SKM-1 (cell line): ENCODE measurements at regions not wholly inside any gene's neighbourhood (a gene's known extent, or its start where the extent isn't known, plus 50 kb on each side); places are given as distances from the start of the nearest gene placed in this dataset.

Source experiments
- DNase-seq: peaks from one replicate; lab custom pipeline; 2025; ENCODE audit not compliant: unreplicated experiment; lab: John Stamatoyannopoulos, UW

DNA sequence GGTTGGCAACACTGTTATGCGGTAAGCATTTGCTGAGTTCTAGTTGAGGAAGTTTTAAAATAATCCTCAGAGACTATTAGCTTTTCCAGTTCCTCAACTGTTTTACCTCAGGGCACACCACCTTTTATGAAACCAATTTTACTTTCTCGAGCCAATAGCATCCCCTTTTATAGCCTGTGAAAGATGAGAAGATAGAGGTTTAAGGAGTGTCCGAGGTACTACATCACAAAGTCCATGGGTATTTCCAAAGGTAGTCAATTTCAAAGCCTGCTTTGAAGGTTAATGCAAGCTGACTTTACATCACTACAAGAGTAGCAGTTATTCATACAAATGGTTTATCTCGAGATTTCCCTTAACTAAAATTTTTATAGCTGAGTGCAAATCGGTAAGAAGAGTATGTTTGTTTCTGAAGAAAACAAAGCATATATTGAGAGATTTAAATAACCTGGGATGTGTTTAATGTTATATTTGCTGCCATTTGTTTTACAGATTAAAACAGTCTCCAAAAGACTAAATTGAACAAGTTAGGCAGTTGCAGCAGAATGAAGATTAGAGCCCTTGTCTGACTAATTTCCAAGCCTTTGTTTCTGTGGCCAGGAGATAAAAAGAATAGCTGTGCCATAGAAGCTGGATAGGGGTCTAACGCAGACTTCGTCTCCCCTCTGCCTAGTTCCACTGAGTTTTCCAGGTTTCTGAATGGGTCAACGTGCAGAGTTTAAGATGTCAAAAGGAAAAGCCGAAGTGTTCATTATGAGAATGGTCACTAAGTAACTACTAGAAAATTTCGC, 74.7 kb upstream of the TRPC4 start:
- no peak for DNase-seq

DNA sequence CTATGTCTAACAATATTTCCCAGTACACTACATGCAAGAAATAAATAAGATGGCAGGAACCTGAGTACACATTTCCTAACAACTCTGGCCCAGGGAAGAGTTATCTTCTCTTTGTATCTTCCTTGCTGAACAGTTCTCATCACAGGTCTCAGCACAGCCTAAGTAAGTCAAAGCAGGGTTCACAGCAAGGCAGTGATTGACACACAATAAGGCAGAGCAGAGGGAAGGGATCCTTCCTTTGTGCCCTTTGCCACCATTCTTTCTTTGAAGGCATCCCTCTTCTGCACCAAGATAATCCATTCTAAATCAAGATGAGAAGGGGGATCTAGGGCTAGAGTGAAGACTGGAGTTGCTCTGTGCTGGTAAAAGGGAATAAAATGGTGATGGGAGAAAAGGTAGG, 73.4 kb upstream of the TRPC4 start:
- no peak for DNase-seq

DNA sequence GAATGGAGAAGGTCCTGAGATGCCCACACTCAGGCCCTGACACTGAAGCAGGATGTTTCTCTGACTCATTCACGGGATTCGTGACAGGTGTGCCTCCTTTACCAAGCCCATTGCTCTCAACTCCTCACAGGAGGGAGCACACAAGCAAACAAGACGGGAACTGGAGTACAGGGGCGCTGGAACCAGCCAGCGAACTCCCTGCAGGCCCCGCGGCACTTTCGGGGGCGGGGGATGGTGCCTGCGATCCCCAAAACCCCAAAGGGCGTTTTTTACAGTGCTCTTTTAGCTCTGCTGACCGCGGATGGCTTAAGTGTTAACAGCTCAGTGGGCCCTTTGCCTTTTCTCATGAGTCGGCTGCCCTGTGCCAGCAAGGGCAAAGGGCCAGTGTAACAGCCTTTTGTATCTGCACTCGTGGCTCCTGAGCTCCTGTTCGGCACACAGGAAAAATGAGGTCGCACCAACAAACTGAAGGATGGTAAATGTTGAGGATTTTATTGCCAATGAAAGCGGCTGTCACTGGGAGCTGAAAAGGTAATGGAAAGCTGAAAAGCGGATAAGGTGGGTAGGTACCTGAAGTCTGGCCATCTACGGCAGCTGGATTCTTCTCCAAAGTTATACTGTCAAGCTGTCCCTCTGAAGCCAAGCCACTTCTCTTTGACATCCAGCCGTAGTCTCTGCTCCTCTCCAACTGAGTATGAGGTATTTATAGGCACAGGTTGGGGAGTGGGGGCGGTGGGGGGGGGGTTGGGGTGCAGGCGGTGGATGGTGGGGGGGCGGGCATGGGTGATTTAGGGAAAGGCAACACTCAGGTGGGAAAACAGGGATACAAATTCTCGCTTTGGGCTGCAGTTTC, 65.0 kb upstream of the TRPC4 start:
- DNase-seq = no peak

DNA sequence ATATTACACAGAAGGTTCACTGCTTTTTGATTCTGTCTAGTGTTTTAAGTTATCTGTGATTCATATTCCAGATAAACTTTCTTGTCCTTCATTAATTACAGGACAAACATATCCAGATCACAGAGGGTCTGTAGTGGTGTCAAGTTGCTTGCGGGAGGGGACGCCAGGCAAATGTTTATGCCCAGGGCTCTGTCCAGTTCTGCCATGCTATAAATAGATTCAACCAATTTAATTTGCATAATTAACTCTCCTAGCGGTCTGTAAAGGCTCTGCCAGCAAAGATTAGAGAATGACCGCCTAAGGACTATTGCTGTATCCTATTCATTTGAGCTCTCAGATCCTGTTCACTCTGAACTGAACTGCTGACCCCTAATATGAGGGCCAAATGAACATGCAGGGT, 59.7 kb upstream of the TRPC4 start:
- no peak for DNase-seq

DNA sequence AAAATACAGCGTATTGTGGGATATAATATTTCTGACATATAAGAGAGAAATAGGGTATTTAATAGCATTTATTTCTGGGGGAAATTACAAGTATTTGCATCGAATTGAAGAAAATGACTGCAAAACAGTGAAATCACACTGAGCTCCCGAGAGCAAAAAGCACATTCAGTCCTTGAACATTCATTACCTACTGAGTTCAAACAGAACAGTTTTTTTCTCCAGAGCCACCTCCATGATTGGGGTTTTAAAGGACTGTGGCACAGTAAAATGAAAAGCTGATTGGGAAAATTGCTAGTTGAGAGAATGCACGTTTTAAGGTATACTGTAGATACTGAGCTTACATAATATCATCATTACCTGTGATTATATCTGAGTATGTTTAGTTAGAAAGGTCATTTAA, 58.0 kb upstream of the TRPC4 start:
- DNase-seq = no peak

DNA sequence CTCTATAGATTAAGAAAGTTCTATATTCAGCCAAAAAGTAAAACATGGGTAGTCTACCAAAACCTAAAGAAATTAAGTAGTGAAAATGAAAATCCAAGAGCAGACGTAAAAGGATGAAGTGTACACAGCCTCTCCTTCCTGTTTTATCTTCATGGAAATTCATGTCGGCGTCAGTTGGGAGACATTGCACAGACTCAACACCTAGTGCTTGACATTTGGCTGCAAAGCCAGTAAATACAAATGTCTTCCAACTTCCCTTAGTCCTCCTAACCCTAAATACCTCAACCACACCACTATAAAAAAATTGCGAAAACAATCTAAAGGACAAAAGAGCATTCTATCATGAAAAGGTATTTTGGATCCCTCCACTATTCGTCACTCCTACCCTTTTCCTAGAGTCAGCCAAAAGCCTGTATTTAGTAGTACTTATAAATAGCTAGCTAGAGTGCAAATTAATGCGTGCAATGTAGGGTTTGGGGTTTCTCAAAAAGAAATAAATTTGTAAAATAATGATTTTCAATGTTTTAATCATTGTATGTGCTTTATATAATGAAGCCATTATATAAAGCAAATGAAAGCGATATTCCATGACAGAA, 56.4 kb upstream of the TRPC4 start:
- no peak for DNase-seq

DNA sequence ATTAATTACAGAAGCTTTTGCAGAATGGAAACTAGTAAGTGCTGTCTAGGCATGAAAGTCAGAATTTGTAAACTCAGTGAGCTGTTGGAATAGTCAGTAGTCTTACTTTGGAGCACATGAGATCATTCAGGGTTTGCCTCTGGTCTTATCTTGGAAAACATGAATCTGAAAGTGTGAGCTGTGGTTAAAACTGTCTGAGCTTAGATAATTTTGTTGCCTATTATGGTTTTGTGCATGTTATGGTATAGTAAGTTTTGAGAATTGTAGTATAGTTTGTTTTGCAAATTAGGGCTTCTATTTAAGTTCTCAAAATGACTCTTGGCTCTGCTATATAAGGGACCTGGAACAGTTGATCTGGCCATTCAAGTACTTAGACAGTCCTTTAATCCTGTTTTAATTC, 53.7 kb upstream of the TRPC4 start:
- no peak for DNase-seq

DNA sequence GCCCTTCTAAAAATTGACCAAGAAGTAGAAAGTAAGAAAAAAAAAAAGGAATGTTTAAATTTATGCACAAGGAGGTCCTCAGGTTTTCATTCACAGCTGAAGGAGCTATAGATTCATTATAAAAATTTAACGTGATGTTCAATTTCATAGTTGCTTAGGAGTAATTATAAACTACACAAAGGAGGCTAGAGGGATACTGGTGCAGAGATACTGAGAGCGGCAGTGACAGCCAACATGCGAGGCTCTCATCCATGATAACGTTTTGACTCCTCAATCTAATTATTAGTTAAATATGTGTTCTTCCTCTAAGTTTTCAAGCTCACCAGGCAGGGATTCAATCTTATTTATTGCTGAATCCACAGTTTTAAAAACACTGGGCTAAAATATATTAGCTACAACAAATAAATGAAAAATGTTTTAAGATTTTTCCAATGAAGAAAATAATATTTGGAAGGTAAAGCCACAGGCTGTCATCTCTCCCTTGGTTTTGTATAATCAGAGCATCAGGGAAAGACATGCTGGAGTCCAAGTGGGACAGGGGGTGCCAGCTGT, 49.8 kb upstream of the TRPC4 start:
- no peak for DNase-seq
